ENCODE measurements at regions not wholly inside any gene's neighbourhood (a gene's known extent, or its start where the extent isn't known, plus 50 kb on each side); places are given as distances from the start of the nearest gene placed in this dataset.

- TF ChIP-seq GABPA (IDR thresholded peaks at IDR 0.05; ENCODE audit: low read depth) (no peak), CTCF (IDR thresholded peaks at IDR 0.05) (no peak)
Measured at GRCh38 chr5:33059081-33059480, 348.0 kb downstream of the NPR3 start.
